GM19240 (cell line): ENCODE measurements at regions not wholly inside any gene's neighbourhood (a gene's known extent, or its start where the extent isn't known, plus 50 kb on each side); places are given as distances from the start of the nearest gene placed in this dataset.

Experiments used
- DNase-seq: peaks from one replicate; pipeline ENCODE4 v3.0.0; 2011; ENCODE audit warnings: low spot score; ENCODE audit not compliant: insufficient read length

DNA sequence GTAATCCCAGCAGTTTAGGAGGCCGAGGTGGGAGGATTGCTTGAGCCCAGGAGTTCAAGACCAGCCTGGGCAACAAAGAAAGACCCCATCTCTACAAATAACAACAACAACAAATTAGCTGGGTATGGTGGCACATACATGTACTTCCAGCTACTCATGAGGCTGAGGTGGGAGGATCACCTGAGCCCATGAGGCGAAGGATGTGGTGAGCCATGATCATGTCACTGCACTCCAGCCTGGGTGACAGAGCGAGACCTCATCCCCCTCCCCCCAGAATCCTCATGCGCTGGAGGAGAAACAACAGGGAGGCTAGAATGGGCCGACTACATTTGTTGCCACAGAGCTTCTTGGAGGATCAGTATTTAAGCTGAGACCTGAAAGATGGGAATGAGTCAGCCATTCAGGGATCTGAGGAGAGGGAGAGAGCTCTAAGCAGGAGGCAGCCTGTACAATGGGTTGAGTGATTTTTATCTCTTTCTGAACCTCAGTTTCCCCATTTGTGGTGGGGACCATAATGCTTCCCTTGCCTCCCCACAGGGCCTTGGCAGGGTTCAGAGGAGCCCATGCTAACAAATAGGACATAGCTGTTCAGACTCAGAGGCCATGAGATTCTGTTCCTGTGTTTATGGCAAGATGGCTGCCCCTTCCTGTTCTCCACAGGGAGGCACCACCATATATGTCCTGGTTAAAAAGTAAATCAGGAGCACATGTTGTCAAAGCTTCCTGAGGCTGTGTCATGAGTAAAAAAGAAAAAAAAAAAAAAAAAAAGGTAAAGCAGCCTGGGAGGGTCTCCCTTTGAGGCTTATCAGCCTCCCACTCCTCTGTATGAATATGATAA, 131.4 kb upstream of the HAAO start:
- DNase-seq, result no peak

DNA sequence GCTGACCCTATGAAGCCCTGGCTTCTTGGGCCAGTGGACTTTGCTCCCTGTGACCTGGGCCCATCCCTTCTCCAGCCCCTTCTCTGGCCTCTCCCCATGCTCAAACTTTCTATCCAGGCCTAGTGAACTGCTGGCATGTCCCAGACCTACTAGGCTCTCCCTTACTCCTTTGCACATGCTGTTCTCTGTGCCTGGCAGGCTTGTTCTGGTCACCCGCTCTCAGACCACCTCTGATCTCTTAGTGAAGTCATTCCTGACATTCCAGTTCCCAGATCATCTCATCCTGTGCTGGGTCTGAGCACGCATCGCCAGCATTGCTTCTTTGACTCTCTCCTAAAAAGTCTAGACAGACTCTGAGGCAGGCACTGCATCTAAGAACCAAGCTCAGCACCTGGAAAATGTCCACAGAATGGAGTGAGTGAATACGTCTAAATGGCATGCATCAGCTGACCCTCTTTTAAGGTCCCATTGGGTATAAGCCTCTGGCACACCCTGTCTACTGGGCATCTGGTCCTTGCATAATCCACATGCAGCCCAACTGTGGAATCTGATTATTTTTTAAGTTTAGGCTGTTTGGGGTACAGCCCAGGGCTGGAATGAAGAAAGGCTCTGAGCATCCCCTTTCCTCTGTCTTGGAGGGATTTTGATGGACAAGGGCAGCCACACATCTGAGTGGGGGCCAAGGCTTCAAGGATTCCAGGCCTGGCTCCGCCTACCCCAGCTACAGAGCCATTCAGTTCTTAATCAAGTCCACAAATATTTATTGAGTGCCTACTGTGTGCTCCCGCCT, 130.6 kb upstream of the HAAO start:
- no peak for DNase-seq

DNA sequence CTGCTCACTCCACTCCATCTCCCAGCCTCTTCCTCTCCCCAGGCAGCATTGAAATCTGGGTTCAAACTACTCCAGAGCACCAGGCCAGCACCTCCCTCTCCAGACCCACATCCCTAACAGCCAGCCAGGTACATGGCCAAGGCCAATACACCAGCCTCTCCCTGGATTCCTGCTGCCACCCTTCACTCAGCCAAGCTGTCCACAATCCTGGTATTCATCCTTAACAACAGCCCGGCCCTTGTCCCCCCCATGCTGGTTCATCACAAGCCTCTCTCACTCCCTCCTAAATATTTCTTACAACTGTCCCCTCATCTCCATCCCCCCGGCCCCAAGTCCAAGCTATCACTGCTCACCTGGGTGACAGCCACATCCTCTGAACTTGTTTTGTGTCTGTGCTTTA, 129.9 kb upstream of the HAAO start:
- no peak for DNase-seq

GRCh38 chr2:42921721-42922120, 129.3 kb upstream of the HAAO start:
- no peak for DNase-seq

GRCh38 chr2:42921147-42921520, 128.8 kb upstream of the HAAO start:
- no peak for DNase-seq

DNA sequence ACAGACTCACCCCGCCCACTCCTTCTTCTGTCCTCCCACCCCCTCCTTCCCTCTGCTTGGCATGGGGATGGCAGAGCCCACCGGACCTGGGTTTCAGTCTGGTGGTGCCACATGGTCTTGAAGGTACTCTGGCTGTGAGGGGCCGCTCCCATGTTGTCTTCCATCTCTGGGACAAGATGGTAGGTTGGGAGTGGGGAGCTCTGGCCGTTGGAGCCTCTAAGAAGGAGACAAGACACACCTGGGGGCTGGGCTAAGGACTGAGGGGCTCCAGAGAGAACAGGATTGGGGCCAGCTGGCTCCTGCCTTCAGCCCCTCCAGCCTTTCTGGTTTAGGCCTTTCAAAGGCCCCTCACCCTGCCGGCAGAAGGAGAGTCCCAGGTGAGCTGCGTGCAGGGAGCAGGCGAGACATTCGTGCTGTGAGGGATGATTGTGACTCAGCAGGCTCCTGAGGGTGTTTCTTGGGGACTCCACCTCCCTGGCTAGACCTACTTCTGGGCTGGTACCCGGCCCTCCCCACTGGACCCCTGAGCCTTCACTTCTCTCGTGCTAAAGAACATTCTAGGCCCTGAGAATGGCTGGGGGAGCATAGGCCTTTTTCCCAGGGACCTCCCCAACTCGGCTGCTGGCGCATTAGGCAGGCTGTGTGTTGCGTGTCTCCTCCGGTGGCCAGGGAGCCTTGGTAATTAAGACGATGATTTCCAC, 128.2 kb upstream of the HAAO start:
- no peak for DNase-seq

DNA sequence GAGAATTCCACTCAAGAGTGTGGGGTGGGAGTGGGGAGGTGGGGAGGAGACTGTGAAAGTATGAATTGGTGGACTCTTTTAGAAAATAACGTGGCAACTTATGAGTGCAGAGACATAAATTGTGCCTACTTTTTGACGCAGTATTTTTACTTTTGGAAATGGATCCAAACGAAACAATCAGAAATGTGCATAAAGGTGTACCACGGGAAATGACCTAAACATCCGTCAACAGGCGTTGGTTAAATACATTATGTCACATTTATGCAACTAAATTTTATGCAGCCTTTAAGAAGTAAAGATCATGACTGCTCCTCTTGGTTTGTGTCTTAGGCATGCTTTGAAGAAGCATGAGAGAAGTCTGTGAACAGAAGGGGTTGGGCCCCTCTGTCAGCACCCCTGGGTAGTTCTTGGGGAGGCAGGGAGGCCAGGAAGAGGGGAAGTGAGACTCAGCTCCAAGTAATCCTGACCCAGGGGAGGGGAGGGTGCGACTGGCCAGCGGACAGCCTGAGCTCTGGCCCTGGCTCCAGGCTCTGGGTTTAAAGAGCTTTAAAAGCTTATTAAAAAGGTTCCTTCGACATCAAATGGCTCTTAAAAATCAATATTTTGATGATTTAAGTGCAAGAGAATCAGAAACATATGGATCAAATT, 126.4 kb upstream of the HAAO start:
- DNase-seq, result no peak

DNA sequence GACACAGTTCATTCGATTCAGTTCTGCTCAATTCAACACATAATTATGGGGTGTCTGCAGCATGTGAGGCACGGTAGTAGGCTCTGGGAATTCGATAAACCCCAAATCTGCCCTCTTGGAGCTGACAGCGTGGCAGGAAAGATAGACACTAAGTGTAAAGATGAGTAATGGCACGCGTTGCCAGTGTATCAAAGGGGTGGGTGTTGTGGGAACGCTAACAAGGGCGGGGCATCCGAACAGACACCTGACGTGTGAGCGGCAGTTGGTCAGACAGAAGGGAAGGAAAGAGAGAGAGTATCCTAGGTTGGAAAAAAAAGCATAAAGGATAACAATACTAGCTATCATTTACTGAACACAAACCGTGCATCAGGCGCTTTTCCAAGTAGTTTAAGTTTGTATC, 125.7 kb upstream of the HAAO start:
- no peak for DNase-seq

DNA sequence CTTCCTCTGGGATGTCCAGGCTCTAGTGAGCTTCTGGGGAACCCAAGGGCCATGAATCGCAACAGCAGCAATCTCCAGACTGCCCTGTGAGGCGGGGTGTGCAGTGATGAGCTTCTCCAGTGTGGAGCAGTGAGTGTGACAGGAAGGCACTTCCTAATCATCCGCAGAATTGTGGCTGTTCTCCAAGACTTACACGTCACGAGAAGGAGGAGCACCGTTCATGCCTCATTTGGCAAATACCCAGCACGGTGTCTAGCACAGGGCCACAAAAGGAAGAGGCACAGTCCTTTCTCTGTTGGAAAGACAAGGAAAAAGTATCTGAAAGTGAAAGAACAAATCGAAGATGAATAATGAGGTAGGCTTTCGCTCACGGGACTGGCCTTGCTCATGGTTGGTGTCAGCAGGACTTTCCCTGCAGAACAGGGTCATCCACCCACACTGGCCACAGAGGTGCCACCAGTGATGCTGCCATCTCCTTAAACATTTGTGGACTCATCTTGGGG, 125.1 kb upstream of the HAAO start:
- no peak for DNase-seq

DNA sequence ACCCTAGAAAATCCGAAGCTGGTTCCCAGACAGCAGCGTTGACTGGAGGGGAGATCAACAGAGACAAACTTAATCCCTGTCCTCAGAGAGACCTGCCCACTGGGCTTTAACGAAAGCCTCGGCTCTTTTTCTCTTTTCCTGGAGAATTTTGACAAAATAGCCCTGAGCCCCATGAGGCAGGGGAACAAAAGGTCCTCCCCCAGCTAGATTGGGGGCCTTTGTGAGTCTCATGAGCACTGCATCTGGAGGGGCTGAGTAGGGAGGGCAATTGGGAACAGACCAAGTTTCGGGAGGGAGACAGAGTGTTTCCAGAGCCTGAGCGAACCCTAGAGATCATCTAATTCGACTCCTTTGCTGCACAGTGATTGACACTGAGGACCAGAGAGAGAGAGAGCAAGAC, 123.9 kb upstream of the HAAO start:
- DNase-seq, result no peak

- DNase-seq, result no peak
These were observed 122.5 kb upstream of the HAAO start for GRCh38 chr2:42914860-42915259.

- no peak for DNase-seq
These were observed 121.9 kb upstream of the HAAO start for GRCh38 chr2:42914314-42914713.

DNA sequence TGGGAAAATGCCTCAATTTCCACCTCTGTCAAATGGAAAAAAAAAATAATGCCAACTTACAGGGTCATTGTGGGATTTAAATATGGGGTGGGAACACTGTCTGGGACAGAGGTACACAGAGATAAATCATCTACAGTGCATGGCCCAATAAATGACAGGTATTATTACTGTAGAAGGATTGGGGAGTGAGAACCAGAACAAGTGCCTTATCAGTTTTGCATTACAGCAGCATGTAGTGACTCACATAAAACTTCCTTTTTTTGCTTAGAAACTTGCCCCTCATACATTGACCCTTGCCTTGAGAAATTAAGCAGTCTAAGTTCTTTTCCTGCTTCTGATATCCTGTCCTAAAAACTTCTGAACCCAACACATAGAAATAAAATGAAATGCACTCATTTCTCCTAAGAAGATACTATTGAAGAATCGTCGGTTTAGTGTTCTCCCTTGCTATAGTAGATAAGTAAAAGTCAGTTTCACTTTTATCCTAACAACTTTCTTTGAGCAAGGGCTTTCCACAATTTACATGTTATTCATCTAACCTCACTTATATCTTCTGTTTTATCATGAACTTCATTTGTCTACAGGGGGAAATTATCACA, 121.0 kb upstream of the HAAO start:
- DNase-seq, result no peak

DNA sequence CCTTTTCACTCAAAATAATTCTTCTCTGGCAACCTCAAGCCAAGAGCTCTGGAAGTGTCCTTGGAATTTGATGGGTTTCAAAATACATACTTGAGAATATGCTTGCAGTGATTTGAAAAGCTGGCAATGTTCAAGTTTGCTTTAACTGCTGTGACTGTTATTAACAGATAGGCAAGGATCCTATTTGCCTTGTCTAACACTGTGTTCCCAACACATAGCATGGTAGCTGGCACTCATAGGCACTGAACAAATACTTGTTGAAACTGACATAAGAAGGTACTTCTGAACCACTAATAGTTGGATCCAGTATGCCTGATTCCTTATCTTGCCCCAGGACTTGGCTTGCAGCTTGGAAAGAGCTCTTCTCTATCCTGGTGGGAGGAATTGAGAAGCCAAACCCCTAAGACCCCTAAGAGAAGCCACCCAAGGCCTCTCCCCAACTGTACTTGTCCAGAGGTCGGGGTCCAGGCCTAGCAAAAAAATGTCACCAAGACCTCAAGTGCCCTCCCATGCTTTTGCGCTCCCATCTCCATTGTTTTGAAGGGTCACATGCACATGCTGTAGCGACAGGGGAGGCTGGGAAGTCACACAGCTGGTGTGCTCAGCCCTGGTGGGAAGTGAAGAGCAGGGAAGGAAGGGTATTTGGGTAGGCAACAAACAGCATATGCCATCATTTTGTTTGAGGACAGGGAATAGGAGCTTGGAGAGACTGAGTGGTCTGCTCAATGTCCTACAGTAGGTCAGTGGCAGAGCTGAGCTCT, 118.4 kb upstream of the HAAO start:
- DNase-seq, result no peak

- no peak for DNase-seq
These were observed 117.6 kb upstream of the HAAO start for GRCh38 chr2:42909966-42910365.

- no peak for DNase-seq
These were observed 116.3 kb upstream of the HAAO start for GRCh38 chr2:42908518-42909200.

DNA sequence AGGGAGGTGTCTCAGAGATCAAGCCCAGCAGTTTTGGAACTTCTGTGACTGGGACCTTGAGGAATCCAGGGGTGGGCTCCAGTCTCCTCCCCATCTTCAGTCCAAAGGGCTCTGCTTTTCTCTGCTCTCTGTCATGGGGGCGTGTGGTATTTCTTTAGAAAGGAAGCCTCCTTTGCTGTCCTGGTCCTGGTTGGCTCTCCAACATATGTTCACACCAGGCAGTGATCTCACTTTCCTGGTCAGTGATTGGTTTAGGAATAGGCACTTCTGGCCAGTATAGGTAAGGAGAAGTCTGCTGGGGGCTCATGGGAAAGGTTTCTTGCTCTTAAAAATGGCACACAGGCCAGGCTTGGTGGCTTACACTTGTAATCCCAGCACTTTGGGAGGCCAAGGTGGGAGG, 115.5 kb upstream of the HAAO start:
- DNase-seq, result no peak

DNA sequence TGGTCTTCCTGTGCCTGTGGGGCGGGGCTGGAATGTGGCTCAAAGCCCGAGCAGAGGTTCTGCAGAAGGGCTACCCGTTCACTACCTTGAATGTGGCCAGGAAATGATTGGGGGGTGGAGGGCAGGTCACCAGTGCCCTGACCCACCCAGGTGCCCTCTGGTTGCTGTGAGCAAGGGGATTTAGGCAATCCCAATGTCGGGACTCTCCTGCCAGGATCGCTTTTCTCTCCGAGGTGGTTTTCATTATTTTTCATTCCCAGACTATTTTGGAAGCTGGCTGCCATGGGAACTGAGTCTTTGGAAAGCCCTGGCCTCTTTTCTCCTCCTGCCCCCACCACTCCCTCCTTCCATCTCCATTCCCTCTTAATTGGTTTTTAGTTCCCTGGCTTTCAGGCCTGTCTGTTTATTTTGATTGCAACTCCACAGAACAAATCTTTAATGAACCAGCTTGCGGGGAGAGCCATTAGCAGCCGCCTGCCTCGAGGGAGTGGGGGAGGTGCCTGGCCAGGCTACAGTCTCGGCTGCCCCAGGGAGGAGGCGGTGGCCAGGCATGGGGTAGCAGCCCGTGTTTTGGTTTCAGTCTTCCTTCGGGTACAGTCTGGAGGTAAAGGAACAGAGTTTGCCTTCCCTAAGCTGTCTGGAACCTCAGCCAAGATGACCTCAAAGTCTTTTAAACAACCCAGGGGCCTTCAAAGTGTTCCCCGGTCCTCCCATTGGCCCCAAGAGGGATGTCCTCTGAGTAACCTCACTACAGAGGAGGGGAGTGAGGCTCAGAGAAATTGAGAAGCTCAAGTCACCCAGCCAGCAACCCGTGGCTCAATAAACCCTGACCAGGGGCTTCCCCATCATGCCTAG, 114.4 kb upstream of the HAAO start:
- no peak for DNase-seq

- no peak for DNase-seq
These were observed 113.8 kb upstream of the HAAO start for GRCh38 chr2:42906111-42906556.
